ENCODE measurements at regions not wholly inside any gene's neighbourhood (a gene's known extent, or its start where the extent isn't known, plus 50 kb on each side); places are given as distances from the start of the nearest gene placed in this dataset.
"Not testable (repeated sequence)": the region's sequence is repeated elsewhere in the genome, so short reads cannot be mapped to it uniquely, and the experiment has no call there.

GRCh38 chr2:150350500-150350899, 137.0 kb downstream of the RND3 start:
- no peak overlapping the region for H3K4me3 Mint-ChIP-seq

DNA sequence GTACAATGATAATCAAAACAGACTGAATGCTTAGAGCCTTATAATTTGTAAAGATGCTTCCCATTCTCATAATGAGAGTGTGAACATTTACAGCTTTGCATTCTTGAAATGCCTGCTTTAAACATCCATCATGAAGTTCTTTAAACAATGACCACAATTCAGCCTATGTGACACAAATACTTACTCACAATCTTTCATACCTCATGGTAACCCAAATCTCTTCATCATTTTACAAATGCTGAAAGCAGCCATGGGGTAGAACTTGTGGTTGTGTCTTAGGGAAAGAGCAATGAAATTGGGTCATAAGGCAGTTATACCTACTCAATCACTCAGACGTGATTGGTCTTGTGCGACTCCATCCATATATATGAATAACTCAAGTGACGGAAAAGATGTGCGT, 140.7 kb downstream of the RND3 start:
- Mint-ChIP-seq H3K36me3 (no peaks in the 10 kb centered on the region), H3K4me3 (no peak overlapping the region), H3K4me1 (no peaks in the 10 kb centered on the region), H3K27me3 (no peaks in the 10 kb centered on the region), H3K27ac (no peak overlapping the region), H3K9me3 (no peaks in the 10 kb centered on the region)
- no peak for DNase-seq

More at GRCh38 chr2:150350500-150350899, 137.0 kb downstream of the RND3 start:
- H3K27me3 Mint-ChIP-seq: no peaks in the 10 kb centered on the region
- no peaks in the 10 kb centered on the region for H3K4me1 Mint-ChIP-seq
- H3K27ac Mint-ChIP-seq: no peak overlapping the region
- no peaks in the 10 kb centered on the region for H3K9me3 Mint-ChIP-seq
- DNase-seq: no peak
- H3K36me3 Mint-ChIP-seq: no peaks in the 10 kb centered on the region

DNA sequence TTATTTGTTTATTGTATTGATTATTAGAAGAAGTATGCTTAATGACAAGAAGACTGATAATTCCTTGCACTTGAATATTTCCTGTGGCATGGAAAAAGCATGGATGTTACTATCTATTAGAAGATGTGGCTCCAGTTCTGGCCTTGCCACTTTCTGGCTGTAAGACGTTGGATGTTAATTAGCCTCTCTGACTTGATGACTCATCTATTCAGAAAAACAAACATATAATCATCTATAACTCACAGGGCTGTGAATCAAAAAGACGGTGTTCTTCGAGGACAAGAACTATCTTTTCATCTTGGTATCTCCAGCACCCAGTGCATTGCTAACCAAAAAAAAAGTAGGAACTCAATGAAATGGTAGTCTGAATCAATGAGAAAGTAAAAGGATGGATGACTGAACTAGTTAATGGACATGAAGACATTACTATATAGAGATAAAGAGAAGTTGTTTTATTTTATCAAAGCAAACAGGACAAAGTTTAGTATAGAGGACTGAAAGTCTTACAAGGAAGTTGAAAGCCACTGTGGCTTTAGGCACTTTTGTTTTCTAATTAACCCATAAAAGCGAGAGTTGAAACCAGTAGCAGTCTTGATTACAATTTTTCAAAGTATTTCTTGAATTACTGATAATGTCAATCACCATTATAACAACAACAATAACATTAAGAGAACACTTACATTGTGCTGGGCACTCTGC, 145.3 kb downstream of the RND3 start:
- Mint-ChIP-seq H3K4me1 (no peaks in the 10 kb centered on the region), H3K27me3 (no peaks in the 10 kb centered on the region), H3K36me3 (no peaks in the 10 kb centered on the region), H3K9me3 (no peaks in the 10 kb centered on the region), H3K27ac (no peak overlapping the region), H3K4me3 (no peak overlapping the region)
- no peak for DNase-seq

- Mint-ChIP-seq H3K9me3 (no peaks in the 10 kb centered on the region), H3K27ac (no peak overlapping the region), H3K36me3 (no peaks in the 10 kb centered on the region), H3K4me3 (no peak overlapping the region), H3K27me3 (no peaks in the 10 kb centered on the region), H3K4me1 (no peaks in the 10 kb centered on the region)
- no peak for DNase-seq
Observed at GRCh38 chr2:150339951-150340350, 147.5 kb downstream of the RND3 start.

DNA sequence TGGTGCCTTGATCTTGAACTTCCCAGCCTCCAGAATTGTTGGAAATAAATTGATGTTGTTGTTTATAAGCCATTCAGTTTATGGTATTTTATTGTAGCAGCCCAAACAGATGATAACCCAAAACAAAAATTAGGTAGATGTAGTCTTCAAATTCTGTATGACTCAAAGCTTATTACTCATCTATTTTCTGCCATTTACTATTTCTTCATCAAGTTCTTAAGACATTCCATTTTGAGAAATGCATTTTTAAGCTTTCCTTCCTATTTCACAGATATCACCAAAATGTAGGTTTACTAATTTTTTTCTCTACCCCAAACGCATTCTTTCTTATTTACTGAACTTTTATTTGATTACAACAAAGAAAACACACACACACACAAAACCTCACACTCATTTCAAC, 148.2 kb downstream of the RND3 start:
- Mint-ChIP-seq H3K9me3 (no peaks in the 10 kb centered on the region), H3K4me1 (no peaks in the 10 kb centered on the region)

DNA sequence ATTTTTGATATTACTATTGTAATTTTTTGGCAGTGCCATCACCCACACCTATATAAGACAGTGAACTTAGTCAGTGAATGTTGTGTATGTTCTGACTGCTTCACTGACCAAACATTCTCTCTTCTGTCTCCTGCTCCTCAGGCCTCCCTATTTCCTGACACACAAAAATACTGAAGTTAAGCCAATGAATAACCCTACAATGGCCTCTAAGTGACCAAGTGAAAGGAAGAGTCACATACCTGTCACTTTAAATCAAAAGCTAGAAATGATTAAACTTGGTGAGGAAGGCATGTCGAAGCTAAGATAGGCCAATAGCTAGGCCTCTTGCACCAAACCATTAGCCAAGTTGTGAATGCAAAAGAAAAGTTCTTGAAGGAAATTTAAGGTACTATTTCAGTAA, 151.9 kb downstream of the RND3 start:
- H3K4me1 Mint-ChIP-seq: no peaks in the 10 kb centered on the region
- no peaks in the 10 kb centered on the region for H3K27me3 Mint-ChIP-seq
- H3K4me3 Mint-ChIP-seq: no peak overlapping the region
- no peak for DNase-seq
- H3K9me3 Mint-ChIP-seq: no peaks in the 10 kb centered on the region
- H3K36me3 Mint-ChIP-seq: no peaks in the 10 kb centered on the region
- H3K27ac Mint-ChIP-seq: no peak overlapping the region

More for the DNA sequence above, 148.2 kb downstream of the RND3 start:
- H3K36me3 Mint-ChIP-seq: no peaks in the 10 kb centered on the region
- H3K27me3 Mint-ChIP-seq: no peaks in the 10 kb centered on the region
- no peak overlapping the region for H3K4me3 Mint-ChIP-seq
- H3K27ac Mint-ChIP-seq: no peak overlapping the region
- DNase-seq: no peak

DNA sequence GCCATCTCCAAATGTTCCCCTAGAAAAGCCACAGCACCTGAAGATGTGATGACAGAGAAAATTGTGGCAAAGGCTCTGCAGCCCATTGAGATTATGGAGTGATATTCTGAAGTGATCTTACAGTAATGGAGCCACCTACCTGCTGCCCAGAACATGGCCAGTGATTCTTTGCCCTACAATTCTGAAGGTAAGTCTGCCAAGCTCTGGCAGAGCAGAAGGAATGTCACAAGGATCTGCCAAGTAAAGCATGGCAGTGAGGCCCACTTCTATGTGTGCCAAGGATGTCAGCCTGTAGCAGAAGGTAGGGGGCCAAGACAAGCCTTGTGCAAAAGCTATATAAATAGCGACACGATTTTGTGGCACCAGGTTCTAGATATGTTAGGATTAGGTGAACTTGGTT, 155.1 kb downstream of the RND3 start:
- no peak overlapping the region for H3K4me3 Mint-ChIP-seq
- H3K27me3 Mint-ChIP-seq: no peaks in the 10 kb centered on the region
- H3K27ac Mint-ChIP-seq: no peak overlapping the region
- no peaks in the 10 kb centered on the region for H3K4me1 Mint-ChIP-seq
- DNase-seq: no peak
- H3K36me3 Mint-ChIP-seq: no peaks in the 10 kb centered on the region
- H3K9me3 Mint-ChIP-seq: peaks cover 2% of the 10 kb centered on the region

DNA sequence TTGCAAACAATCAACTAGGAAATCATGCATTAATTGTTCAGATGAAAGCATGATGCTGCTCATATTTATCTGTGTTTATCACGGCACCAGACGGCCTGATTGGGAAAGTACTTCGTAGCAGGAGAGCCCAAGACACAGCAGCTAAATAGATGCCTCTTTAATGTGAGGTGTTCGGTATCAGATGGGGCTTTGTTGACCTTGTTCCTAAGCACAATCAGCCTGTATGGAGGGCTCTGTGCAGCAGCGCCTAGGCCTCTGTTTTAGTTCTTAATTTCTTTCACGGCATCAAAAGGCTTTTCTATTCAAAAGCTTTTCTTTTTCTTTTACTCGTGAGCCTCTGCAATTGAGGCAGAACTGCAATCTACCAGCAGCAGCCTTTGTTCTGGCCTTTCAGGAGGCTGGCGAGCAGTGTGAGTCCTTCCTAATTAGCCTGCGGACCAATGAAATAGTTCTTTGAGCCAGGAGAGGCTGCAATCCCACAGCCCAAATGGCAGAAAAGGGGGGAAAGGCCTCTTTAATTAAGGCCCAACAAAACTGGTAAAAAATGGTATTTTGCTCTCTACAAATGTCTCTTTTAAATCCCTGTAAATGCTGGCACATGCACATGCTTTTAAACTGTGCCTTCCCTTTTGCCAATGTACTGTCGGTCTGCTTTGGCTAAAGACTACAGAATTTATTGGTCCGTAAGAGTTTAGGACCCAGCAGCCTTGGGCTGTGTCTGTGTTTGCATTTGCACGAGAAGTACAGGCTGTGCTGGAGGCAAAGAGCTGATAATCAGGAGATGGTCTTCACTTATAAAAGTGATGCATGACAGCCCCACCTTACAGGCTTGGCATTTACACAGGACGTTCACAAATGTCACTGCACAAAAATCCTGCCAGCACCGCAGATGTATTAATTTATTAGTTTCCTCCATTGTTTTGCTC, 159.6 kb downstream of the RND3 start:
- Mint-ChIP-seq H3K27ac (no peak overlapping the region), H3K27me3 (no peaks in the 10 kb centered on the region), H3K4me1 (no peaks in the 10 kb centered on the region), H3K36me3 (no peaks in the 10 kb centered on the region), H3K4me3 (no peak overlapping the region), H3K9me3 (peaks cover 2% of the 10 kb centered on the region)
- DNase-seq: no peak

GRCh38 chr2:150325656-150326314, 161.7 kb downstream of the RND3 start:
- H3K27ac Mint-ChIP-seq: no peak overlapping the region
- no peaks in the 10 kb centered on the region for H3K27me3 Mint-ChIP-seq
- no peaks in the 10 kb centered on the region for H3K36me3 Mint-ChIP-seq
- no peaks in the 10 kb centered on the region for H3K4me1 Mint-ChIP-seq
- DNase-seq: no peak
- peaks cover 2% of the 10 kb centered on the region for H3K9me3 Mint-ChIP-seq
- H3K4me3 Mint-ChIP-seq: no peak overlapping the region

DNA sequence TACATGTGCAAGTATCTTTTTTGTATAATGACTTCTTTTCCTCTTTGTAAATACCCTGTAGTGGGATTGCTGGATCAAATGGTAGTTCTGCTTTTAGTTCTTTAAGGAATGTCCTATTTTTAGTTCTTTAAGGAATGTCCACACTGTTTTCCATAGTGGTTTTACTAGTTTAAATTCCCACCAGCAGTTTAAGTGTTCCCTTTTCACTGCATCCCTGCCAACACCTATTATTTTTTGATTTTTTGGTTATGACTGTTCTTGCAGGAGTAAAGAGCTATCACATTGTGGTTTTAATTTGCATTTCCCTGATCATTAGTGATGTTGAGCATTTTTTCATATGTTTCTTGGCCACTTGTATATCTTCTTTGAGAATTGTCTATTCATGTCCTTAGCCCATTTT, 164.4 kb downstream of the RND3 start:
- DNase-seq, H3K9me3 Mint-ChIP-seq, H3K36me3 Mint-ChIP-seq, H3K27me3 Mint-ChIP-seq, H3K4me3 Mint-ChIP-seq, H3K27ac Mint-ChIP-seq, H3K4me1 Mint-ChIP-seq: not testable (repeated sequence)

DNA sequence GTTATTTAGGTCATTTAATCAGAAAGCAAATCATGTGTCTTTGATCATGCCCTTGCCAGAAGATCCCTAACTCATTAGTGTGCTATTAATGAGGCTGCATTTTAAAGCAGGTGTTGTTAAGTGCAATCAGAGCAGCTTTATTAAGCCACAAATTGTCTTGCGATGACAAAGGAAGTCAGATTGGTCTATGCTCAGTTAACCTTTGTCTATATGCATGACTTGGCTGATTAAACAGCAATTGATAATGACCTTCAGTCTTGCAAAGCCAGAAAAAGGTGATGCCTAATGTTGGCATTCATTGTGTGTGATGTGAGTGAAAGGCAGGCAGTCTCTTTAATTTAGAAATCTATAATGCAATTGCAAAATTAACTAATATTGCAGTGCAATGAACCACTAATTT, 166.9 kb downstream of the RND3 start:
- Mint-ChIP-seq H3K27ac (no peak overlapping the region), H3K27me3 (no peaks in the 10 kb centered on the region), H3K9me3 (peaks cover 7% of the 10 kb centered on the region), H3K4me1 (no peaks in the 10 kb centered on the region), H3K4me3 (no peak overlapping the region), H3K36me3 (no peaks in the 10 kb centered on the region)
- DNase-seq: no peak

DNA sequence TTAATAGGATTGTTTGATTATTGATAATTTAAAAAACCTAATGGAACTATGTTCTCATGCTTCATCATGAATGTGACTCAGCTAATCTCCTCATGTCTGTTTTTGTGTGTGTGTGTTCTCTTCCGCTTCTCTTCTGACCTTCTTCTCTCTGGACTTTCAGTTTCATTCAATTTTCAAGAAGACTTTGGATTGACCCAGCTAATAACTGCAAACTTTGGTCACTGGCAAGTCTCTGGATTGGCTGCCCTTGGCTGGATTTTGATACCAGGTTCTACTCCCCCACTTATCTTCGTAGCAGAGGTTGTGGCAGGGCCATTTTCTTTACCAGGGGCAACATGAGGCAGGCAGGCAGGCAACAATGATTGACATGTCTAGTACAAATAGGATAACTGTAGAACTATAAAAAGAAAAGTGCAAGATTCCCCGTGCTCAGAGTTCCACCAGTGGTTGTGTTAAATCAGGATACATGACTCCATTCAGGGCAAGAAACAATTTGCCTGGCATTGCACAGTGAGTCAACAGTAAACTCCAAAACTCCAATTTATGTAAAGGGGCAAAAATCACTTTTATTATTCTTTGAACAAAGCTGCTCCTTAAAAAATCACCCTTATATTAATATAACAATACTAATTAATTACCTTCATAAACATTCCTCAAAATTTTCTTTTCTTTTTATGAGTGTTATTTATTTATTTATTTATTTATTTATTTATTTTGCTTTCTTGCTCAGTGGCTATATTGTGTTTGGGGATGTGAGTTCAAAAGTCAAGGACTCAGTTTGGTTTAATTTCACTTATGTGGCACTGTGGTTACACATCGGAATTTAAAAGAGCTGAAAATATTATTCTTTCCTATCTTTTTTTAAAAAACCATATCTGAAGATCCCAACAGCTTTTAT, 167.6 kb downstream of the RND3 start:
- no peaks in the 10 kb centered on the region for H3K4me1 Mint-ChIP-seq
- no peak for DNase-seq
- H3K36me3 Mint-ChIP-seq: no peaks in the 10 kb centered on the region
- H3K27ac Mint-ChIP-seq: no peak overlapping the region
- no peaks in the 10 kb centered on the region for H3K27me3 Mint-ChIP-seq
- H3K4me3 Mint-ChIP-seq: no peak overlapping the region
- H3K9me3 Mint-ChIP-seq: peaks cover 7% of the 10 kb centered on the region

- H3K4me1 Mint-ChIP-seq: no peaks in the 10 kb centered on the region
- no peak overlapping the region for H3K27ac Mint-ChIP-seq
- H3K27me3 Mint-ChIP-seq: no peaks in the 10 kb centered on the region
- H3K4me3 Mint-ChIP-seq: no peak overlapping the region
- no peak for DNase-seq
- H3K9me3 Mint-ChIP-seq: peaks cover 10% of the 10 kb centered on the region
- no peaks in the 10 kb centered on the region for H3K36me3 Mint-ChIP-seq
Observed at GRCh38 chr2:150319085-150319484, 168.4 kb downstream of the RND3 start.

- Mint-ChIP-seq H3K27ac (no peak overlapping the region), H3K4me3 (no peak overlapping the region), H3K27me3 (no peaks in the 10 kb centered on the region), H3K36me3 (no peaks in the 10 kb centered on the region), H3K9me3 (peaks cover 16% of the 10 kb centered on the region), H3K4me1 (no peaks in the 10 kb centered on the region)
- DNase-seq: no peak
Observed at GRCh38 chr2:150312271-150312670, 175.2 kb downstream of the RND3 start.
